EL (cell line): ENCODE measurements at regions not wholly inside any gene's neighbourhood (a gene's known extent, or its start where the extent isn't known, plus 50 kb on each side); places are given as distances from the start of the nearest gene placed in this dataset.
A peak's percentile ranks its signal among the peaks of the same experiment; 100 is the strongest.

ENCODE experiments used
- DNase-seq: peaks from one replicate; pipeline ENCODE4 v3.0.0-alpha.2; 2016

DNA sequence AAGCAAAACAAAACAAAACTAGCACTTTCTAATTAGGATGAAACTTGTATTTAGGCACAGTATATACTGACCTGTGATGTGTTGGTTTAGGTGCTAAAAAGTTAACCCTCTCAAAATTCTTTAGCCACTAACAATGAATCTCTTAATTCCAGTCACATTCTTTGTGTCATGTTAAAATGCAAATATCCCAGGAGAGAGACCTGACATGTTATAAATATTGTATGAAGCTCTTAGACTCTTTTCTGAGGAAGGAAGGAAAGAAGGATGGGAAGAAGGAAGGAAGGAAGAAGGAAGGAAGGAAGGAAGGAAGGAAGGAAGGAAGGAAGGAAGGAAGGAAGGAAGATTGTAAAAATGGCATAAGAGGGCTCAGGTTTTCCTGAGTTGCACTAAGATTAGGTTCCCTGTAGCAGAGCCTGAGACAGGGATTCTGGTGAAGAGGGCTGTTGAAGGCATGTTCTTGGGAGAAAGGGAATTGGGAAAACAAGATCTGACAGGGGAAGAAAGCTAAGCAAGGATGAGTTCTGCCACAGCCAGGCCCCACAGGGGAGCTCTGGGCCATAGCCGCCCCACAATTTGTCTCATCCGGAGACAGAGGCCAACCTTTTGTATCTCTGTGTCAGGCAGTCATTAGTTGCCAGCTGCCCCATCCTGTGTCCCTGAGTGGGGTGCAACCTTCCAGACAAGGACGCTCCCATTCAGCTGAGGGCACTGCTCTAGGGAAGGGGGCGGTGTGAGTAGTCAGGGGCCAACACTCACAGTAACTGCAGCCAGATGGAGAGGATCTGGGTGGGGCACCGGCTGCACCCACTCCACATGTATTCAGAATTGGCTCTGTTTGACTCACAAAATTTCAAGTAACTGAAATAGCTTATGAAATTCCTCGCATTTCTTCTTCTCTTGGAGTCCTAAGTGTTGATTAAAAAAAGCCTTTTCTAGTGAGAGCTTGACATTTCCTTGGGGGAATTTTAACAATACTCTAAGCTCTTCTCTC lies 189.3 kb upstream of the ARG1 start:
- DNase-seq, result peak; percentile 25

GRCh38 chr6:131387562-131388447 lies 185.2 kb upstream of the ARG1 start:
- no peak for DNase-seq

DNA sequence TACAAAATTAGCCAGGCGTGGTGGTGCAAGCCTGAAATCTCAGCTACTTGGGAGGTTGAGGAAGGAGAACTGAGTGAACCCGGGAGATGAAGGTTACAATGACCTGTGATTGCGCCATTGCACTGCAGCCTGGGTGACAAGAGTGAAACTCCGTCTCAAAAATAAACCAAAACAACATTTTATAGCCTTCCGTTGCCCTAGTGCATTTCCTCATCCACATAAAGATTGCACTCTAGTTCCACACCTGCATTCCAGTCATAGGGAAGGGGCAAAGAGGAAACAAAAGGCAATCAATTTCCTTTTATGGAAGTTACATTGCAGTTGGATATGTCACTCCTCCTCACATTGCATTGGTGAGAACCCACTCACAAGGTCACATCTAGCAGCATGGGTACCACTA lies 182.7 kb upstream of the ARG1 start:
- DNase-seq, result no peak

GRCh38 chr6:131391116-131391515 lies 181.9 kb upstream of the ARG1 start:
- no peak for DNase-seq

GRCh38 chr6:131393433-131393832 lies 179.6 kb upstream of the ARG1 start:
- no peak for DNase-seq

GRCh38 chr6:131394768-131395432 lies 178.1 kb upstream of the ARG1 start:
- DNase-seq, result no peak

- DNase-seq, result no peak
These were observed 174.8 kb upstream of the ARG1 start for GRCh38 chr6:131398176-131398575.

GRCh38 chr6:131399433-131399832 lies 173.6 kb upstream of the ARG1 start:
- no peak for DNase-seq

GRCh38 chr6:131400054-131400778 lies 172.8 kb upstream of the ARG1 start:
- peak; percentile 86 for DNase-seq

GRCh38 chr6:131400779-131401496 lies 172.1 kb upstream of the ARG1 start:
- no peak for DNase-seq

GRCh38 chr6:131408811-131409210 lies 164.2 kb upstream of the ARG1 start:
- no peak for DNase-seq

GRCh38 chr6:131410785-131411184 lies 162.2 kb upstream of the ARG1 start:
- DNase-seq, result no peak

GRCh38 chr6:131412960-131413830 lies 159.8 kb upstream of the ARG1 start:
- DNase-seq, result no peak

DNA sequence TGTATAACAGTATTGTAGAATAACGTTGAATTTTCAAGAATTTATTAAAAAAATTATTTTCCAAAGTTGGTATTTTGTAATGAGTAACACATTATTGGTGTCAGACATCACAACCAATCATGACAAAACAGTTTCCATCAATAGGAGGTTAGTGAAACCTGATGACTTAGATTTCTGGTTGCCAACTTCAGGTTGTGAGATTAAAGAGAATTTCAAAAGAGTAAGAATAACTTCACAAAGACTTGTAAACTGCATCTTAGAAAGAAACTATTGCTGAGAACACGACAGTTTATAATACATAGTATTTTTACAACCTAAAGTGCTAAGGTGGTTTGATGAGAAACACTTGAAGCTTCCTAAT lies 159.2 kb upstream of the ARG1 start:
- no peak for DNase-seq

- no peak for DNase-seq
These were observed 158.1 kb upstream of the ARG1 start for GRCh38 chr6:131414956-131415355.

DNA sequence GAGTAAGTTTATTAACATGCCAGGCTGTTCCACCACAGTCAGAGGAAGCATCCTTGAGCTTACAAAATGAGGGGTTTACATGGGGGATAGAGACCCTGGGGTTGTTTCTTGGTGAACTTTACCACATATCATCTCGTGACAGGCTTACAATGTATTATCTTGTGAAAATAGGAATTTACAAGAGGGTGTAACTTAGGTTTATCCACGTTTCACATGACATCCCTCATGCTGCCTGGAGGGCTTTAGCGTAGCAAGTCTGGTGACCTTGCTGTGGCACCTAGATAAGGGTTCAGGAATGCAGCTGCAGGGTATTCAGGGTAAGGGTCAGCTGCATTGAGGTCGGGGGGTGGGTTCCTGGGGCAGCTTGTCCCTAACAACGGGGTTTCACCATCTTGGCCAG lies 154.6 kb upstream of the ARG1 start:
- no peak for DNase-seq

DNA sequence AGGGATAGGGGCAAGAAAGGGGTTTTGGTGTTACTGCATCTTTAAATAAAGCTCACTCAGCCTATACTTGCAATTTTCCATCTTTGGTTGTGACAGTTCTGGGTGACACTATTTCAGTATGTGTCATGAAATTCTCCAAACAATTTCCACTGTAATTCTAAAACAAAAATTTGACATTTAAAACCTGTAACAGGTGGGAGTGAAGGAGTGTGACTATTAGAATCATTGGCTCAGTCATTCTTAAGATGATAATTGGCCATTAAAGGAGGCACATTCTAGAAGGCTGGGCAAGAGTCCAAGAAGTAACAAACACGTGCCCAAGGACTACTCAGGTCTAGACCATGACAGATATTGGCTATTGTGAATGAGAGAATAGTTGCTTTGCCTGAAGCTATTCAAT lies 153.3 kb upstream of the ARG1 start:
- DNase-seq, result no peak

DNA sequence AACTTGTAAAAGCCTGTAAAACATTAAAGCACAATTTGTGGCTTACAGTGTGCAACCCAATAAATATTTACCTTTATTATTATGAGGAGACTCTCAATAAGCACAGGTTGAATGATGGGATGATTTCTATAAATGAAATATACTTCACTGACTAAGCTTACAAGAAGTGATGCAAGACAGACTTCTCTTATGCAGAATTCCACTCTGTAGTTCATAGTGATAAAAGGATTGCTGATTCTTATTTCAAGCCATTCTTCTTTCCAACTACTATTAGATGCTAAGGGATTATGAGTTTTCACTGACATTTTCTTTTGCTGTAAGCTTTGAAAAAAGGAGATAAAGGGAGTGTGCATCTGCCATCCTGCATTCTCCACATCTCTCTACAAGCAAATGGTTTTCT lies 149.0 kb upstream of the ARG1 start:
- DNase-seq, result no peak

DNA sequence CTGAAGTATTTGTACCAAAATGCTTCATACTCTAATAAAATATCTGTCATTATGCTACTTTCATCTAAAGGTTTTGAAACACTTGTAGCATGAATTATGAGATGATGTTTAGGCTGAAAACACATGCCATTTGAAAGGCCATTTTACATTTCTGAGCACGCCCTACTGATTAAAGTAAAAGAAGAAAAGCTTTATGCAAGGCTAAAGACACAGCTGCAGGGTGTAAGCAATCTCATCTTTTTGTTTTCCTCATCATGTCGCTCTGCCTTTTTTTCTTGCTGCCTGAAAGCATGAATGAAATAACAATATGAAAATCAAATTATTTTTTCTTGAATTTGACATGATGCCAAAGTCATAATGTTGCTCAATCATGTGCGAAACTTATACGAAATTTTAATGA lies 148.6 kb upstream of the ARG1 start:
- no peak for DNase-seq

GRCh38 chr6:131427434-131428058 lies 145.5 kb upstream of the ARG1 start:
- DNase-seq, result no peak
